HEK293T (cell line): ENCODE measurements at regions not wholly inside any gene's neighbourhood (a gene's known extent, or its start where the extent isn't known, plus 50 kb on each side); places are given as distances from the start of the nearest gene placed in this dataset.

Source experiments
- ELF4 ChIP-seq: fragments of 450-650 bp; IDR thresholded peaks from 2 replicates; pipeline ENCODE4 v1.6.1; 2017; ENCODE audit warnings: antibody characterized with exemption
- FOXA1 ChIP-seq: fragments of 450-650 bp; IDR thresholded peaks from 2 replicates; pipeline ENCODE4 v1.6.1; 2016; ENCODE audit warnings: mild to moderate bottlenecking
- FOXM1 ChIP-seq: fragments of 450-650 bp; IDR thresholded peaks from 2 replicates; pipeline ENCODE4 v1.6.1; 2017; ENCODE audit warnings: mild to moderate bottlenecking, borderline replicate concordance
- LEF1 ChIP-seq: fragments of 450-650 bp; IDR thresholded peaks from 2 replicates; pipeline ENCODE4 v1.6.1; 2017; ENCODE audit warnings: mild to moderate bottlenecking, borderline replicate concordance
- SP1 ChIP-seq: fragments of 450-650 bp; IDR thresholded peaks from 2 replicates; pipeline ENCODE4 v1.6.1; 2017
- ZNF384 ChIP-seq: fragments of 450-650 bp; IDR thresholded peaks from 2 replicates; pipeline ENCODE4 v1.6.1; 2016

GRCh38 chr6:48814957-48815356 lies 648.1 kb downstream of the MMUT start:
- TF ChIP-seq ELF4 (no peak), FOXA1 (no peak), SP1 (no peak), ZNF384 (no peak), FOXM1 (no peak), LEF1 (no peak)
